ENCODE measurements at regions not wholly inside any gene's neighbourhood (a gene's known extent, or its start where the extent isn't known, plus 50 kb on each side); places are given as distances from the start of the nearest gene placed in this dataset.
"Not testable (repeated sequence)": the region's sequence is repeated elsewhere in the genome, so short reads cannot be mapped to it uniquely, and the experiment has no call there.

- no peak for DNase-seq (ENCODE audit: low read depth in 3 of 3)
These were observed 1075.8 kb downstream of the PCDH9 start for GRCh38 chr13:66154354-66154753.

GRCh38 chr13:66152596-66152995 lies 1077.5 kb downstream of the PCDH9 start:
- no peak for DNase-seq (ENCODE audit: low read depth in 3 of 3)

DNA sequence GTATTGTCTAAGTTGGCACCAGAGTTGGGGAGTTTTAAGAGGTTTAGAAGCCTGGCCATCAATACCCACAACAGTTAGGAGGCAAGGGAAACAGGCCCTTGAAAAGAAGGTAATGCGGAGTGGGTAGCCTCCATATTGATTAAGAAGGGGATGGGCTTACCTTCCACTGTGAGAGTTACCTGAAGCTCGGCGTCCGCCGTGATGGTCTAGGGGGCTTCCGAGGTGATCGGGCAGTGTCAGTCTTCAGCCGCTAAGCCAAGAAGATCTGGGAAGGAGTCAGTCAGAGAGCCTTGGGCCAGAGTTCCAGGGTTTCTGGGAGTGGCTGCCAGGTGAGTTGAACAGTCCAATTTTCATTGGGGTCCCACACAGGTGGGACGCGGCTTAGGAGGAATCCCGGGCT lies 1085.8 kb downstream of the PCDH9 start:
- not testable (repeated sequence) for DNase-seq (ENCODE audit: low read depth in 3 of 3)

GRCh38 chr13:66139701-66140100 lies 1090.4 kb downstream of the PCDH9 start:
- DNase-seq (ENCODE audit: low read depth in 3 of 3): no peak

- DNase-seq (ENCODE audit: low read depth in 3 of 3): no peak
These were observed 1090.9 kb downstream of the PCDH9 start for GRCh38 chr13:66139250-66139649.

GRCh38 chr13:66138172-66138811 lies 1091.8 kb downstream of the PCDH9 start:
- DNase-seq (ENCODE audit: low read depth in 3 of 3): no peak

DNA sequence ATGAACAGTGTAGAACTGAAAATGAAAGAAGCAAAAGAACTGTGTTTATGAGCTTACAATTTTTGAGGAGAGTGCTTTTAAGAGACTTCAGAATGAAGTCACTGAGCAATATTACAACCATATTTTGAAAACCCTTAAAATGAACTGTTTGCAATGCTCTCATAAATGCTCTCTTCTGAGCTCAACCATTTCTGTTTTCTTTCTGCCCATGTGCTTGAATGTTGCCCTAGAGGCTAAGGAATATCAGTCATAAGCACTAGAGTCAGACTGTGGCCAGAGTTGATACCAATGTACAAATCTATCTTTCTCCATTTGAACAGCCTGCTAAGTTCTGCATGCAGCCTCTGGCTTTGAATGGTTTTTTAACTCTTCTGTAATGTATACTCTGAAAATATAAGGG lies 1092.8 kb downstream of the PCDH9 start:
- DNase-seq (ENCODE audit: low read depth in 3 of 3): no peak

GRCh38 chr13:66128692-66129269 lies 1101.4 kb downstream of the PCDH9 start:
- DNase-seq (ENCODE audit: low read depth in 3 of 3): no peak

DNA sequence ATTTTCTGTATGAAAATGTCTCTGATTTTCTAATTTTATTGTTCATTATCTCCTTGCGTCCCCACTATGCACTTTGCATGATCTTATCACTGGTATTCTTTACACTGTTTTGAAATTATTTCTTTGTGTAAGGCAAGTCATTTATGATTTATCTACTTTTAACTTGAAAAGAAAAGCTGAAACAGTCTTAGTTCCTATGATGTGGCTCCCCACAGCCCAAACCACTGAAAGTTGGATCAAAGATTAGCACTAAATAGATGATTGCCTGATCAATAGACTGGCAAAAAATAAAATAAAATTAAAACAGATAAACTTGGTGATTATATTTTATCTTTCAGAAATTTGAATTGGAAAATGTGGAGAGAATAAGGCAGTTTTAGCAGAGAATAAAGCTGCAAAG lies 1101.9 kb downstream of the PCDH9 start:
- no peak for DNase-seq (ENCODE audit: low read depth in 3 of 3)

DNA sequence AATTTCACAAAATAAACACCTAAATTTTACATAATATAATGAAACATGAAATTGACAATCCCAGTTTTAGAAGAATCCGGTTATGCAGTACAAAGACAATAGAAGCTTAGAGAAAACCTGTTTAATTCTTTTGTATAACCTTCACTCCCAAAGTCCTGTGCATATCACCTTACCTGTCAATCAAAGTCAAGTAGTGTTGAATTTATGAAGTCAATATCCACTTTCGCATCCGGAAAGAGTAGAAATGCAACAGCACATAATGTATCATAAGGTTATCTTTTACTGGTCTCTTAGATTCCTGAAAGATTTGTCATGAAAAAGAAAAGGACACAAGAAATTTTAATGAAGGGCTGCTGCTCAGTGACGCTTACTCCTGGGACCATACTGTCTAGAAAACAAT lies 1112.6 kb downstream of the PCDH9 start:
- no peak for DNase-seq (ENCODE audit: low read depth in 3 of 3)

DNA sequence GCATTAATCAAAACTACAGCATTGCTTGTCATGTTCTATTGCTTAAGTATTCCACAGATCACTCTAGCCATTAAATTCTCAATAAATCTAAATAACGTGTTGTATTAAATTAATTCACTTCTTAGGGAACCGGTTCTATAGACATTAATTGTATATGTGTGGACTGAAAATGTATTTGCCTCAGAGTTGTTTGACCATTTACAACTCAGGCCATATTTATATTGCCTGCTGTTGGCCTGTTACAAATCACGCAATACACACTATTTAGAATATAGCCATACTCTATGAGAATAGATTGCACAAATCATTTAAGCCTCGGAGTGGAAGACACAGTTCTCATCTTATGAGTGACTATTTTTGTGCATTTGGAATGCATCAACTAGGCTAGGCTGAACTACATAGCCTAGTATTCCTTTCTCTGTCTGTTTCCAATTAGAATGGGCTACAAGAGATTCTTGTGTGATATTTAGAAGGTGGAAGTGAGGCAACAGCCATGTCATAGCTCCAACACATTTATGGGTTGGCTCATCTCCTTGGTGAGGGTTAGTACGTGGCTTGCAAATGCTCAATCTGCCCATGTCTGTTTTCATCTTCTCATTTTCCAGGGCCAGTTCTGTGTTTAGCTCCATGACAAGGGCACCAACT lies 1116.1 kb downstream of the PCDH9 start:
- DNase-seq (ENCODE audit: low read depth in 3 of 3): no peak

GRCh38 chr13:66111628-66112027 lies 1118.5 kb downstream of the PCDH9 start:
- no peak for DNase-seq (ENCODE audit: low read depth in 3 of 3)

DNA sequence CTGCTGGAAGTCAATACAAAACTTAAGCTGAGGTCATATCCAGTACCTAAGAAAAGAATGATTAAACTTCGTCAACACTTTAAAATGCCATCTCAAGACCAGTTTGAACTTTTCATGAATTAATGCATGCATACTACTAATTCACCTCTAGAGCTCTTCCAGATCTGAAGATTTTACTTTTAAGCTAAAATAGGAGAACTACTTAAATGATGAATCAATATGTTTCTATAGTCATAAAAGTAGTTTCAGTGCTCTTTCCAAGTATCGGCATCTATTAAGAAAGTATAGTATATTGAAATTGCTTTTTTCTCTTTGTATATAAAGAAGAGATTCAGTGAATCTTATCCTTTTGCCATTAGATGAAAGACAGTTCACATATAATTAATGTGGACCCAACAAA lies 1123.9 kb downstream of the PCDH9 start:
- DNase-seq (ENCODE audit: low read depth in 3 of 3): no peak

DNA sequence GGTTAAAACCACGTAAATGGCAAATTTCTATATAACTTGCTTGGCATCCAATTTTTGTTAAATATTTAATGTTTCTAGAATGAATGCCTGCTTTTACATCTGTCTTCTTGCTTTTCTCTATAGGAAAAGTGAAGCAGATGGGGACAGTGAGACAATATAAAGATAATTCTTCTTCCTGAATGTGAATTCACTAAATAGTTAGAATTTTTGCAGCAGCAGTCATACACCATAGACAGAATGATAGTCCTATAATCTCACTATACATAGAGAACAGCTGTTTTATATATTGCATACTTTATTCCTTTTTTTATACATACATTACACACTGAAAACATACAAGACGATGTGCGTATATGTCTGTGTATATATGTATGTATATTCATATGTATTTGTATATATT lies 1127.3 kb downstream of the PCDH9 start:
- no peak for DNase-seq (ENCODE audit: low read depth in 3 of 3)

DNA sequence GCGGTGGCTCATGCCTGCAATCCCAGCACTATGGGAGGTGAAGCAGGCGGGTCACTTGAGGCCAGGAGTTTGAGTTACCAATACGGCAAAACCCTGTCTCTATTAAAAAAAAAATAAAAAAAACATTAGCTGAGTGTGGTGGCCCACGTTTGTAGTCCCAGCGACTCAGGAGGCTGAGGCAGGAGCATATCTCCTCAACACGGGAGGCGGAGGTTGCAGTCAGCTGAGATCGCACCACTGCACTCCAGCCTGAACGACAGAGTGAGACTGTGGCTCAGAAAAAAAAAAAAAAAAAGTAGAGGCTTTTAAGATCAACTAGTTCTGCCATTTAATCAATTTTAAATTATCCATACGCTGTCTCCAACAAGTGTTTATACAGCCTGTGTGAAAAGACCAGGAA lies 1130.3 kb downstream of the PCDH9 start:
- no peak for DNase-seq (ENCODE audit: low read depth in 3 of 3)

GRCh38 chr13:66098931-66099628 lies 1131.1 kb downstream of the PCDH9 start:
- DNase-seq (ENCODE audit: low read depth in 3 of 3): no peak

DNA sequence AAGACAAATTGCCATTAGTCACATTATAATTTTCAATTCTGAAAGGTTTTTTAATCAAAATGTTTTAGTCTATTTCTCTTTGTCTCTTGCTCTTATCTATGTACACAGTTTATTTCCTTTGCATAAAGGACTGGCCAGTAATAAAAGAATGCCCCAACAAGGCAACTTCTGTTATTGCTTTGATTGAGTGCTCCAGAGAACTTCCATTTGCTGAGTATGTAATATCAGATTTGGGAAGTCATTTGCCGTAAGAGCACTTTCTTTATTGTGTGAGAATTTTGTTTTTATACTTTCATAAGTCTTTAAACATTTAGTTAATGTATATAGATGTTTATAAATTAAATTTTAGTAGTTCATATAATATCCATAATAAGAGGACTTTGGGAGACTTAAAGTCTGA lies 1140.4 kb downstream of the PCDH9 start:
- DNase-seq (ENCODE audit: low read depth in 3 of 3): no peak

DNA sequence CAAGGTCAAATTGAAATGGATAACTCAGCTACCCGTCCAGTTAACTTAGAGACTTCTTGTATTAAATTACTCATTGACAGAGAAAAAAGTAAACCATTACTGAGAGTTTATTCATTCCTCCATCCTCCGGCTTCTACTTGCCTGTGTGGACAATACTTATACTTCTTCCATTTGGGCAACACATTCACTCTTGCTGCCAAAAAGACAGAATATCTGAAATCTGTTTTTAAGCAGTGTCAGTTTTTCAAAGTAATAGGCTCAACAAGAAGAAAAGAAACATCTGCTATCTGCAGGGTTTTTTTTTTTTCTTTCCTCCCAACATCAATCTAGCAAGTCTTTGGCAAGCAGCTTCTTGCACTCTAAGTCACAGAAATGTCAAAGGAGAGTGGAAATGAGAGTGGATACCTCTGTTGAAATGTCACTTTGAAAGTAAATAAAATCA lies 1142.8 kb downstream of the PCDH9 start:
- DNase-seq (ENCODE audit: low read depth in 3 of 3): no peak

- DNase-seq (ENCODE audit: low read depth in 3 of 3): no peak
These were observed 1152.9 kb downstream of the PCDH9 start for GRCh38 chr13:66077132-66077689.

DNA sequence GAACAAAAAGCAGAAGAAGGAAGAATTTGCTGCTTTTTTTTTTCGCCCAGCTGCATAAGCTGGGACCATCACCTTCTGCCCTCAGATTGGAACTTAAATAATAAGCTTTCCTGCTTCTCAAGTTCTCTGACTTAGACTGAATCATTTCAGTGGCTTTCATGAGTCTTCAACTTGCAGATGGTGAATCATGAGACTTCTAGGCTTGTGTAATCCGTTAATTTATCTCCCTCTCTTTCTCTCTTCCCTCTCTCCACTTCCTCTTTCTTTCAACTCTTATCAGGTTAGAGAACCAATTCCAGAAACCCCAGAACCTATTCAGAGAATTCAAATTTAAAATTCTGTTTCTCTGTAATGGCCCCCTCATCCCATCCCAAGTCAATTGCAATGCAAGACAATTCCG lies 1153.7 kb downstream of the PCDH9 start:
- no peak for DNase-seq (ENCODE audit: low read depth in 3 of 3)

DNA sequence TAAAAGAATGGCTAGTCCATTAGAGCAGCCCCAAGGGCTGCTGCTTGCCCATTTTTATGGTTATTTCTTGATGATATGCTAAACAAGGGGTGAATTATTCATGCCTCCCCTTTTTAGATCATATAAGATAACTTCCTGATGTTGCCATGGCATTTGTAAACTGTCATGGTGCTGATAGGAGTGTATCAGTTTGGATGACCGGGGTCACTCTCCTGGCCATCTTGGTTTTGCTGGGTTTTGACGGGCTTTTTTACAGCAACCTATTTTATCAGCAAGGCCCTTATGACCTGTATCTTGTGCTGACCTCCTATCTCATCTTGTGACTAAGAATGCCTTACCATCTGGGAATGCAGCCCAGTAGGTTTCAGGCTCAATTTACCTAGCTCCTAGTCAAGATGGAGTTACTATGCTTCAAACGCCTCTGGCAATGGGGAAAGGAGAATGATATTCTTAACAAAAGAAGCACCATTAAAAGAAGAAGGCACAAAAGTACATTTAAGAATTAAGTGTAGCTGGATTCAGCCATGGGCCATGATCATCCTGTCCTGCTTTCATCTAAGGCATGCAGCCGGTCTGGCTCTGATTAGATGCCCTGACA lies 1156.0 kb downstream of the PCDH9 start:
- no peak for DNase-seq (ENCODE audit: low read depth in 3 of 3)

DNA sequence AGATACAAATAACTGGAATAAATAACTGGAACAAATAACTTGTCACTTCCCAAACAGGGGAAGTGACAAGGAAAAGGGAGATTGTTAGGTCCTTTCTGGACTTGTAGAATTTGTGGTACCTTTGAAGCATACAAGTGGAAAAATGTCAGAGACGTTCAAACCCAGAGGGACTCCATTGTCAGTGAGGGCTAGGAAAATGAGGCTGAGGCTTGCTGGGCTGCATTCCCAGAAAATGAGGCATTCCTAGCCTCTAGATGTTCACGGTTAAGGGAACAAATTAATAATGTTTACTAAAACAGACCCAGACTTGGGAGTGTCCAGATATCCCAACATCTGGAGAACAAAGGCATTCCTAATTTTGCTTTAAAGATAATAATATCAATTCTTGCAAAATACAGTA lies 1158.0 kb downstream of the PCDH9 start:
- DNase-seq (ENCODE audit: low read depth in 3 of 3): not testable (repeated sequence)
